Gastroesophageal sphincter (tissue), 3 donors: ENCODE measurements at regions not wholly inside any gene's neighbourhood (a gene's known extent, or its start where the extent isn't known, plus 50 kb on each side); places are given as distances from the start of the nearest gene placed in this dataset.

Source experiments
- CTCF ChIP-seq, 4 experiments: fragments of 200-600 bp in 2 of 4; fragments of 450-650 bp in 2 of 4; sonication (generic) in 1 of 4; IDR thresholded peaks; one replicate each; pipeline ENCODE4 v1.5.1; 2017 to 2019; ENCODE audit warnings: antibody characterized with exemption in 4 of 4, mild to moderate bottlenecking in 2 of 4, moderate library complexity in 2 of 4
- EP300 ChIP-seq: sonication (generic); formaldehyde crosslinking; IDR thresholded peaks from one replicate; pipeline ENCODE4 v1.6.1; 2017; ENCODE audit warnings: antibody characterized with exemption, mild to moderate bottlenecking
- POLR2AphosphoS5 ChIP-seq: sonication (generic); formaldehyde crosslinking; IDR thresholded peaks from one replicate; pipeline ENCODE4 v1.6.1; 2017; ENCODE audit warnings: antibody characterized with exemption

GRCh38 chr2:2674831-2675230 is 343.8 kb upstream of the MYT1L start:
- no peak for TF ChIP-seq EP300
- TF ChIP-seq POLR2AphosphoS5: no peak
- TF ChIP-seq CTCF (IDR thresholded peaks at IDR 0.05): no peak
